Fibroblast of the aortic adventitia (primary cell): ENCODE measurements at regions not wholly inside any gene's neighbourhood (a gene's known extent, or its start where the extent isn't known, plus 50 kb on each side); places are given as distances from the start of the nearest gene placed in this dataset.

Source experiments
- DNase-seq: peaks from one replicate; pipeline ENCODE4 v3.0.0-alpha.2; 2010; ENCODE audit warnings: low read depth
- H3K4me3 ChIP-seq: 2 replicates; pipeline ENCODE4 v1.5.1; 2011; ENCODE audit warnings: low read depth, mild to moderate bottlenecking, control low read depth, low read length, moderate library complexity
- TF ChIP-seq, protein P1 (sequence below): IDR thresholded peaks from 2 replicates; pipeline ENCODE4 v1.5.1; 2011; ENCODE audit warnings: mild to moderate bottlenecking, low read length, control low read depth, inconsistent platforms; ENCODE audit not compliant: insufficient read depth

DNA sequence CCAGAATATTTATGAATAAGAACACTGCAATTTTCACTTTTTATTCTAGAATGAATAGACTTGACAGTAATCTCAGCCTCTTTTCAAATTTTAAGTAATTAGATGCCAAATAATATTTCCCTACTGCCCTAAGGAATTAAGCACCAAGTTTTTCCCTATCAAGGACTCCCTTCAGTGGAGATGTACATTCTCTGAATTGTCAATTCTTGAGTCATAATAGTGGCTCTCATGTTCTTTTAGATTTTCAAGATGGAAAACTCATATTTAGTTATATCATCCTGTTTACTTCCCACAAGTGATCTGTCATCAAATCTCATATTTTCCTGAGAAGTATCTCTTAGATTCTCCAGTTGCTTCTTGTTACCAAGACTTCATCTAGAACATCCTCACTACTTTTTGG is 1248.9 kb upstream of the CHAC2 start:
- DNase-seq: no peak
- H3K4me3 ChIP-seq: no peak overlapping the region
- TF ChIP-seq, protein P1, sequence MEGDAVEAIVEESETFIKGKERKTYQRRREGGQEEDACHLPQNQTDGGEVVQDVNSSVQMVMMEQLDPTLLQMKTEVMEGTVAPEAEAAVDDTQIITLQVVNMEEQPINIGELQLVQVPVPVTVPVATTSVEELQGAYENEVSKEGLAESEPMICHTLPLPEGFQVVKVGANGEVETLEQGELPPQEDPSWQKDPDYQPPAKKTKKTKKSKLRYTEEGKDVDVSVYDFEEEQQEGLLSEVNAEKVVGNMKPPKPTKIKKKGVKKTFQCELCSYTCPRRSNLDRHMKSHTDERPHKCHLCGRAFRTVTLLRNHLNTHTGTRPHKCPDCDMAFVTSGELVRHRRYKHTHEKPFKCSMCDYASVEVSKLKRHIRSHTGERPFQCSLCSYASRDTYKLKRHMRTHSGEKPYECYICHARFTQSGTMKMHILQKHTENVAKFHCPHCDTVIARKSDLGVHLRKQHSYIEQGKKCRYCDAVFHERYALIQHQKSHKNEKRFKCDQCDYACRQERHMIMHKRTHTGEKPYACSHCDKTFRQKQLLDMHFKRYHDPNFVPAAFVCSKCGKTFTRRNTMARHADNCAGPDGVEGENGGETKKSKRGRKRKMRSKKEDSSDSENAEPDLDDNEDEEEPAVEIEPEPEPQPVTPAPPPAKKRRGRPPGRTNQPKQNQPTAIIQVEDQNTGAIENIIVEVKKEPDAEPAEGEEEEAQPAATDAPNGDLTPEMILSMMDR: no peak

DNA sequence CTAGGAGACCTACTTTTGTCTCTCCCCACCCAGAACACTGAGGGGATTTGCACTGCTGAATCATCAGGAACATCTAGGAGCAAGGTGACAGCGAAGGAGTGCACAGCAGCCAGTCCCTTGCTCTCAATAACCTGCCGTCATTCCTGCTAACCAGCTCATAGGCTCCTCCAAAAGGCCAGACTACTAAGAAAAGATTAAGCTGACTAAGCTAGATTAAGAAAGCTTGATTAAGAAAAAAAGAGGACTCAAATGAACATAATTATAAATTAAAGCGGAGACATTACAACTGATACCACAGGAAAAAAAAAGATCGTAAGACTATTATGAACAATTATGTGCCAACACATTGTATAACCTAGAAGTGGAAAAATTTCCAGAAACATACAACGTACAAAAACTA is 1254.8 kb upstream of the CHAC2 start:
- TF ChIP-seq, protein P1: no peak
- H3K4me3 ChIP-seq: no peak overlapping the region
- DNase-seq: no peak

DNA sequence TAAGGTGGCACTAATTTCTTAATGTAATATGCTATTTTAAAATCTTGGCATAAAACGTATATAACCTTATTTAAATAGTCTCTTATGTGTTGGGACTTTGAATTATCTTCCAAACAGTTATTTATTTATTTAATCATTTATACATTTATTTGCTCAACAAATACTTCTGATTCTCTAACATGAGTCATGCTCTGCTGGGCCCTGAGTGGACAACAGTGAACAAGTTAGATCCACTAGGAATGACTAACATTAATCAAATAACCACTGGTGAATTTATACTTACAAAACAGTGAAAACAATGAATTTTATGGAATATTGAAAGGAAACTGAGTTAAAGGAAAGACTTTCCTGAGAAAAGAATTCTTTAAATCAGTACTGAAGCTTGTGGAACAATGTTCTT is 1257.2 kb upstream of the CHAC2 start:
- no peak for DNase-seq

DNA sequence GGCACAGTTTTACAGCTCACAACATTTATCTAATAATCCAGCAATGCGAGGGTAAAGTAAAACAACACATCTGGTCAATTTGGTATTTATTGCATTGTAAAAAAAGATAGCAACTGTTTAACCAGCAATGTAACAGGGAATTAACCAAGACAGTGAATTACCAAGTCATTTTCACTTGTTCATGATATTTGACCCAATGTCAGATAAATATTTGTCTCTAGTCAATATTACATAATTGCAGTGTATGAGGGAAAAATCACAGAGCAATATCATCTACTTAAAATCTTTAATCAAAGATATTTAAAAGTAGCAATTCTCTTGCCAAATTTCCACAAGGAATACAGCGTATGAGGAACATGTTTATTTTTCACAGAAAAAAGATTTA is 1265.1 kb upstream of the CHAC2 start:
- DNase-seq: no peak
- H3K4me3 ChIP-seq: no peak overlapping the region
- TF ChIP-seq, protein P1: no peak

More for the DNA sequence above, 1257.2 kb upstream of the CHAC2 start:
- H3K4me3 ChIP-seq: no peak overlapping the region
- TF ChIP-seq, protein P1: no peak

DNA sequence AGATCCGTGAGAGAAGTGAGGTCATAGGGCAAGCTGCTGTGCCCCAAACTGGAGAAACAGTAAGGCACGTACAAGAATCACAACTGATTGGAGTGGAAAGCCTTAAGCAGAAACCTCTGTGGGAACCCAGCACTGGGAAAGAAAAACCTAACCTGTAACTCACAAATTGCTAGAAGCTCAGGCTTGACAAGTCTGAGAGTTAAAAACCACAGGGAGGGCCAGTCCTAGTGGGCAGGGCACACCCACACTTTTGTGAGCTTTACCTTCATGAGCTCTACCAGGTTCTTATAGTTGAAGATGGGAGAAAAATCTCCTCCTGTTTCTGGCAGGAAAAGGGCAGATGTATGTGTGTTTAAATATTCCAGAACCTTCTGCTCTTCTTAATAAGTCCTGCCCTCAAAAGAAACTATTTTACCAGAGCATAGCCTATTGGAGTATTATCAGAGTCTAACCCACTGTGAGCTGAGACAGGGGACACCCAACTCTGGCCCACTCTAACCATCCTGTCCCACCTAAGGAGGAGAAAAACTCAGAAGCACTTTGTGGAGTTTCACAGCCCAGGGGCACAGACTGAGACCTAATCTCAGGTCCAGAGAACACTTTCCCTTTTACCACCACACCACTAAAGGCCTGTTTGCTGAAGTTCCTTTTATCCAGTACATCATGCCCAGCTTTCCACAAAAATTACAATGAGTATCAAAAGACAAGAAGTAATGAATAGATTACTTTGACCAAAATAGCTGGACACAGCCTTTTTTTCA is 1265.7 kb upstream of the CHAC2 start:
- TF ChIP-seq, protein P1: no peak
- DNase-seq: no peak
- no peak overlapping the region for H3K4me3 ChIP-seq

DNA sequence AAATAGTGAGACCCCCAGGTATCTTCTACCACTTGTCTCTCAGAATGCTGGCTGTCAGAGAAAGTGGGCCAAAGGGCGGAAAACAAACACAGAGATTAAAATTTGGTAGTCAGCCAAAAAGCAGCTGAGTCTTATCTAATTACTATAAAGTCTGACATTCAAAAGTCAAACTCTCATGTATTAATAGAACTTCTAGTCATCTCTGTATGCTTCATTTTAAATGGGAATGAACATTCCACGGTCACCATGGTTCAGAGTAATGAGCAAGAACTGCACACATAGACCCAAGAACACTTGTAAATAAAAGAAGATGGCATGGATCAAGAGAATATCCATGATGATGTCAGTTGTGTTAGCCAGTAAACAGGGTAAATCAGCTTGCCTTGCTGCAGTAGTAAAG is 1267.0 kb upstream of the CHAC2 start:
- no peak overlapping the region for H3K4me3 ChIP-seq
- TF ChIP-seq, protein P1: no peak
- DNase-seq: no peak
